ENCODE measurements at regions not wholly inside any gene's neighbourhood (a gene's known extent, or its start where the extent isn't known, plus 50 kb on each side); places are given as distances from the start of the nearest gene placed in this dataset.

DNA sequence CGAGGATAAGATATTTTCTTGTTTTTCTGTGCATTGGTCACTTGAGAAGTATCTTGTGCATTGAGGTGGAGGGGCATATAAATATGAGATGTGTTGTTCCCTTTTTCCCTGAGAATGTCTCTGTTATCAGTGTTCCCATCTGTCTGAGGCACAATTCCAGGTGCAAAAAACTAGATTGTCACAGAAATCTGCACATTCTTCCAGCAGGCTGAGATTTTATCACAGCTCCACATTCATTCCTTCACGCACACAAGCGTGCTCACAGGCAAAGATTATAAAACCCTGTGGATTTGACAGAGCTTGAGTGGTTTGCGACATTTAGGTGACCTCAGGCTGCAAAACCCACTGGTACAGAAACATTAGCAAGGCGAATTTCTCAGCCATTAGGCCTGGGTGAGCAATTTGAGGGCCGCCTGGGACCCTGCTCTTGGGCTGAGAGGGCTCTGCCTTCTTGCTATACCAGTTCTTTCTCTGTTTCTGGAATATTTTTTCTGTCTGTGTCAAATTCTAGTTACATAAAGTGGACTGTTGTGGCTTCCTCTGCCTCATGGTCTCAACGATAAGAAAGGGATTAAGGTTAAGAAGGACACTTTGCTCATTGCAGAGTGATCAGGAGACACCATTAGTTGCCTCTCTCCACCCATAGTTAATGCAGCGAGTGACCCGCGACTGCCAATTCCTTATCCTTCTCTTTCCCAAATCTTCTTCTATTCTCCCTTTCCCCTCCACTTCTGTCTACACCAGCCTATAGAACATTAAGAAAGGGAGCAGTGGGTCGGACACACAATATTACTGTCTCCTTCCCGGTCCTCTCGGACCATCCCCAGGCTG is 86.7 kb upstream of the C1QTNF7 start:
- DNase-seq (ENCODE audit: low read depth), result no peak

- no peak for DNase-seq (ENCODE audit: low read depth)
Observed at GRCh38 chr4:15341733-15342300, 86.0 kb upstream of the C1QTNF7 start.

- DNase-seq (ENCODE audit: low read depth), result no peak
Observed at GRCh38 chr4:15343000-15343399, 84.8 kb upstream of the C1QTNF7 start.

DNA sequence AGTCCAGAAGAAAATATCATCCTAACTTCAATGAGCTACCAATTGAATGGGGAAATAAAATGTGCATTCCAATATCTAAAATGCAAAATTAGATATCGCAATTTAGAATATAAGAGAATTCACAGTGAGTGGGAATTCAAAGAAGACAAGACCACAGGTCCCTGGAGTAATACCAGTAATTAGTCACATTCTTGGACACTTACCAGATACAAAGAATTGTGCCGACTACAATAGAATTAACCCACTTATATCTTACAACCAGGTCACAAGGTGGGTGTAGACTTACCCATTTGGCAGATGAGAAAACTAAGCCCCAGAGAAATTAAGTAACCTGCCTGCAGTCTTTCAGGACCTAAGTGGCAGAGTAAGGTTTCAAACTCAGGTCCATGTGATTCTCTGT is 84.3 kb upstream of the C1QTNF7 start:
- DNase-seq (ENCODE audit: low read depth), result no peak

DNA sequence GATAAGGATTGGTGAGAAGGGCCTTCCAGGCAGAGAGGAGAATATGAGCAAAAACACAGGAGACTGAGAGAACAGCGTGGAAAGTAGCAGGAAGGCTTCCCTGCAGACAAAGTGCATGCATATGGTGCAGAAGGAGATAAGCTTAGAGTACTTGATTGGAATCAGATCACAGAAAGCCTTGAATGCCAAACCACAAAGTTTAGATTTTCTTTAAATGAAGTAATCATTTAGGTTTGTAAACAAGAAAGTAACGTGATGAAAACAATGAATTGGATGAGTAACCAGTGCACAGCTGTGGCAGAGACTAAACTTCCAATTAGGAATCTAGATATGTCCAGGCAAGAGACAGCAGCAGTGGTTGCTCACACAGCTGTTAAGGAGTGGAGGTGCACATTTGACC is 83.8 kb upstream of the C1QTNF7 start:
- DNase-seq (ENCODE audit: low read depth), result no peak

- no peak for DNase-seq (ENCODE audit: low read depth)
Observed at GRCh38 chr4:15345134-15345533, 82.7 kb upstream of the C1QTNF7 start.

DNA sequence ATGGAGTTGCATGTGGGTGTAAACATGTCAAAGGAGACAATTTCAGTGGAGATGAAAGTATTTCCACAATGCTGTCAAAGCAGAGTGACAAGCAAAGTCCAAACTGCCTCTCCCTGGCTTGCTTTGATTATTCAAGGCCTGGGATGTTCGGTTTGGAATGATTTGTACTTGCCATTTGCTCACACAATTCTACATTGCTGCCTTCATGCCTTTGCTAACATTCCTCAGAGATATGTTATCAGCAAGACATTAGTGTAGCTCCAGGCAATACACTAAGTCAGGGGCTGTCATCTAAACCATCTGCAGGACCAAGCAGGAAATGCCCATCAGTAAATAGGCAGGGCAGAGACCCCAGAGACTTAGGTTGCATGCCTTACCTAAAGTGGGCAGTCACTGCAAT is 79.6 kb upstream of the C1QTNF7 start:
- no peak for DNase-seq (ENCODE audit: low read depth)

- no peak for DNase-seq (ENCODE audit: low read depth)
Observed at GRCh38 chr4:15348695-15349094, 79.1 kb upstream of the C1QTNF7 start.

GRCh38 chr4:15349531-15349935 is 78.3 kb upstream of the C1QTNF7 start:
- no peak for DNase-seq (ENCODE audit: low read depth)

DNA sequence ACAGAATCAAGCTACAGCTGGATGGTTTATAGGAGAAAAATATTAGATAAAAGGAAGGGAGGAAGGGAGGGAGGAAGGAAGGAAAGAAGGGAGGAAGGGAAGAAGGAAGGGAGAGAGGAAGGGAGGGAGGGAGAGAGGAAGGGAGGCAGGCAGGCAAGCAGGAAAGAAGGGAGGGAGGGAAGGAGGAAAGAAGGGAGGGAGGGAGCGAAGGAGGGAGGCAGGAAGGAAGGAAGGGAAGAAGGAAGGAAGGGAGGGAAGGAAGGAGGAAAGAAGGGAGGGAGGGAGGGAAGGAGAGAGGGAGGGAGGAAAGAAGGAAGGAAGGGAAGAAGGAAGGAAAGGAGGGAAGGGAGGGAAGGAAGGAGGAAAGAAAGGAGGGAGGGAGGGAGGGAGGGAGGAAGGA is 77.9 kb upstream of the C1QTNF7 start:
- no peak for DNase-seq (ENCODE audit: low read depth)

GRCh38 chr4:15352524-15352923 is 75.3 kb upstream of the C1QTNF7 start:
- DNase-seq (ENCODE audit: low read depth), result no peak

DNA sequence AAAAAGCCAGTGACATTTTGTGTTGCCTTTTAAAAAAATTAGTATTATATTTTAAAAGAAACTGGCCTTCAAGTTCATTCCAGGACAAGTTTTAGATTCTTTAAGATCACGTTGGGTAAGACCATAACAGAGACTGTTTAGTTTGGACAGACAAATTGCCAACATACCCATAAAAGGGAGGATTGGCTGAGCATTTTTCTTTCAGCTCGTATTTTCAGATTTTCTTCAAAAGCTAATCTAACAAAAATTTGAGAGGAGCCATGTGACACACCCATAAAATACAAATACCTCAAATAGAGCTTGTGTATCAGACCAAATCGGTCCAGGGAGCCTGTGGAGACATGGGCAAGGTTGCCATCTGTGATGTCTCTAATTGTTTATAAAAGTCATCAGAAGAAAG is 74.6 kb upstream of the C1QTNF7 start:
- no peak for DNase-seq (ENCODE audit: low read depth)

DNA sequence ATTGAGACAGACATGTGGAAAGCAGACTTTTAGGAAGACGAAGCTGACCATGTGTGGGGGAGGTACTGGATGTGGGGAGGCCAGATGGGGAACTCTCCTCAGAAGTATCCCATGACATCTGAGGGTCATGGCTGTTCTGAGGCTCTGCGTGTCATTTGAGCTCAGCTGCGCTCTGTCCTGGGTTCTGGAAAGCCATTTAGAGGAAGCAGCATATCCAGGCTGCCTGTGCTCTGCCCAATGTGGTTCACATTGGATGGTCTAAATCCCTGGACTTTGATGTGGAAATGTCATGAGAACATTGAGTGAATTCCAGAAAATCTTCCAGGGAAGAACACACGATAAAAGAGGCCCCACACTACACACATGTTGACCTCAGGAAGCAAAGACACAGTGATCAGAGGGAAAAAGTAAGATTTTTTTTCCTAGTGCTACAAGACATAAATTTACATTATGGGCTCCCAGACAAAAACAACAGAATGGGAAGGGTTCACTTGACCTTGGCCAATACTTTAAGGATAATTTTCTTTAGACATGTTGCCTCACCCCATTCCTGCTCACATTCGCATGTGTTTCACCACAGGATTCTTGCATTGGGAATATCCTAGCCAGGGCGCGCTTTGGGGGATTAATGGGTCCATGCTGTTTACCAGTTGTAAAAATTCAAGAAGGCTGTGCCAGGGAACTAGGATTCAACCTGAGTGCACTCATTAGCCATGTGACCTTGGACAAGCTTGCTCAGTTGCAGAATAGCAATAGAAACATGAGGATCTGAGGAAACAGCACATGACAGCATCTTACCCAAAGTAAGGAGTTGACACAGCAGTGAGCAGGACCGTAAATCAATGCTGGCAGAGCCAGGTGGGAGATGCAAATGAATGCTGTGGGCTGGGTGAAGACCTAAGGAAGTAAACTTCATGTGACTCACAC is 73.2 kb upstream of the C1QTNF7 start:
- no peak for DNase-seq (ENCODE audit: low read depth)

DNA sequence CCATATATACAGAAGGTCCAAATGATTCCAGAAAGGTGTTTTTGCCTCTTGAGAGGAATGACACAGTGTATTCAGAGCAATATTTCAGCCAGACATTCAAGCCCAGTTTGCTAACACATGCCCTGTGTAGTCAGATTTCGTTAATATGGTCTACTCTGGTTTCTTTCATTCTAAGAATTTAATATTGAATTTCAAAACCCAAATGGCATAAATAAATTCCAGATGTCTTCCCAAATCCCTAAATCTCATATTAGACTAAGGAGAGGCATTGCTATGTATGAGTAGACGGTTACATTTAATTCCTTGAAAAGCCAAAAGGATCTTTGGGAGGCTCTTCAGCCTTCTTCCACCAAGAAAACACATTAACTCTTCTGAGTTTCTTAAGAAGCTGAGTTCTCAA is 66.3 kb upstream of the C1QTNF7 start:
- DNase-seq (ENCODE audit: low read depth), result no peak

- no peak for DNase-seq (ENCODE audit: low read depth)
Observed at GRCh38 chr4:15362541-15362940, 65.3 kb upstream of the C1QTNF7 start.

DNA sequence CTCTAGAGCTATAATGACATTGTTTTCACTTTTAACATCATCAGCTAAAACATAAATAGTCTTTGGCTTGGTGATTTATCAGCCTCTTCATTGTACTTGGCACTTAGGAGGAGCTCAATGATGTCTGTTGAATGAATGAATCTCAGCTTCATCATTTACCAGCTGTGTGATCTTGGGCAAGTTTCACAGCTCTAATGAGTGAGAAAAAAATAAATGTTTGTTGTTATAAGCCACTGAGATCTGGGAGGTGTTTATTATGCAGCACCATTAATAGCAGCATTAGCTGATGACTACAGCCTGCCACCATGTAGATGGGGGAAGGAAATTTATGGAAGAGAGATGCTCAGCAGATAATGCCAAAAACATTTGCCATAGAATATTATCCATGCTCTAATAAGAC is 63.6 kb upstream of the C1QTNF7 start:
- DNase-seq (ENCODE audit: low read depth), result no peak

- DNase-seq (ENCODE audit: low read depth), result no peak
Observed at GRCh38 chr4:15365641-15366040, 62.2 kb upstream of the C1QTNF7 start.

GRCh38 chr4:15366721-15367120 is 61.1 kb upstream of the C1QTNF7 start:
- DNase-seq (ENCODE audit: low read depth), result no peak

- DNase-seq (ENCODE audit: low read depth), result no peak
Observed at GRCh38 chr4:15368856-15369255, 59.0 kb upstream of the C1QTNF7 start.

- no peak for DNase-seq (ENCODE audit: low read depth)
Observed at GRCh38 chr4:15370296-15370695, 57.5 kb upstream of the C1QTNF7 start.

DNA sequence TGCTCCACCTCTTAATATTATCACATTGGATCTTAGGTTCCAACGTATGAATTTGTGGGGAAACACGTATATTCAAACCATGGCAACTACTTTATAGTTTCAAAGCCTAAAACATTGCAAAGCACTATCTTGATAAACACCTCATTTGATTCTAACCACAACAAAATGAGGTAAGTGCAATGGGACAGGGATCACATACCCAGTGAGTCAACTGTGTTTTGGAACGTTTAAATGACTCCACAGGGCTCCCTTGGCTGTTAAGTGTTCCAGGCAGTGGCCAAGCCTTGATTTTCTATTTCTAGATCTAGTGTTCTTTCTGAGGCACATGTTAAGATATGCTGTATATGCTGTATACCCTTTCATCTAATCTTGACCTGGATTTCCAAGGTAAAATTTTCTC is 54.5 kb upstream of the C1QTNF7 start:
- no peak for DNase-seq (ENCODE audit: low read depth)

DNA sequence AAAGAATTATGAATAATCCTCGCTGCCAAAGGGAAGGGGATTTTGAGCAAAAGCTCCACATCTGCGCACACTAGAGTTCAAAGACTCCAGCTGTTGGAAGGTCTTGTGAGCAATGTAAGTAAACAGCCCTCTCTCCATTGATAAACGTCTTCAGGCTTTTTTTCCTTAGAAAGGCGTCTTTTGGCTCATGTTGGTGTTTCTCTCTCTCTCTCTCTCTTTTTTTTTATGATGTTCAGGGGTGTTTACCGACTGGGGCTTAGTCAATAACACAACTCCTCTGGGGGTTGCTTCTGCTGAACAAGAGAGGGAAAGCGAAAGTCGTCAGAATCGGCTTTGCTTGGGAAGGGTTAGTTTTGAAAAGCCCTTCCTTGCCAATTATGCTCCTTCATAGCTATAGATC is 53.2 kb upstream of the C1QTNF7 start:
- no peak for DNase-seq (ENCODE audit: low read depth)

DNA sequence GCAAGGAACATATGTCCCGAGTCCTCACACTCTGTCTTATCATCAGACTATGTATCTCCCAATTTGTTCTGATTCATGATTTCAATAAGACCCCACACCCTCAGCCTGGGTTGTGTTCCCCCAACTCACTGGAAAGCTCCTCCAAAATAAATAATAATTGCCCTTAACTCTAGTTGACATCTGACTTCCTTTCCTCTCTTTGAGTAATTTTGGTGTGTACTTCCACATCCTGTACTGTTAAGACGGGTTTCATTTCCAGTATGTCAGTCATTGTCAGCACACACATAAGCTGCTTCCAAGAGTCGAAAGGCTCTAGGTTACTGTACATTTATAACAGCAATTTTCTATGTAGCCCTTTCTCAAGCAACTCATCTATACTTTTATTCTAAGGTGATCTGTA is 52.2 kb upstream of the C1QTNF7 start:
- DNase-seq (ENCODE audit: low read depth), result no peak

All from activated T-cell treated with anti-CD3 and anti-CD28 coated beads for 24 hours (primary cell).